GM21619 (cell line): ENCODE measurements at regions not wholly inside any gene's neighbourhood (a gene's known extent, or its start where the extent isn't known, plus 50 kb on each side); places are given as distances from the start of the nearest gene placed in this dataset.

Experiments
- ATAC-seq: cut with Tn5 transposase; IDR thresholded peaks from one replicate; pipeline ENCODE4 v1.9.1; 2021; ENCODE audit not compliant: unreplicated experiment

DNA sequence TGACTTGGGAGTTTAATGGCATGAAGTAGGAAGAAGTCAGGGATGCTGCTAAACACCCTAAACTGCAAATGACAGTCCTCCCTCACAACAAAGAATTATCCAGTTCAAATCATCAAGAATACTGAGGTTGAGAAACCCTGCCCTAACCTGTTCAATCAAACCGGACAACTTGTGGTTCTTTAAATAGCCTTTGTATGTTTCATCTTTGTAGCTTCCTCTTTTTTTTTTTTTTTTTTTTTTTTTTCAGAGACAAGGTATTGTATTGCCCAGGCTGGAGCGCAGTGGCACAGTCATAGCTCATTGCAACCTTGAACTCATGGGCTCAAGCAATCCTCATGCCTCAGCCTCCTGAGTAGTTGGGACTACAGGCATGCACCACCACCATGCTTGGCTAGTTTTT, 52.5 kb upstream of the TTC29 start:
- ATAC-seq: no peak

DNA sequence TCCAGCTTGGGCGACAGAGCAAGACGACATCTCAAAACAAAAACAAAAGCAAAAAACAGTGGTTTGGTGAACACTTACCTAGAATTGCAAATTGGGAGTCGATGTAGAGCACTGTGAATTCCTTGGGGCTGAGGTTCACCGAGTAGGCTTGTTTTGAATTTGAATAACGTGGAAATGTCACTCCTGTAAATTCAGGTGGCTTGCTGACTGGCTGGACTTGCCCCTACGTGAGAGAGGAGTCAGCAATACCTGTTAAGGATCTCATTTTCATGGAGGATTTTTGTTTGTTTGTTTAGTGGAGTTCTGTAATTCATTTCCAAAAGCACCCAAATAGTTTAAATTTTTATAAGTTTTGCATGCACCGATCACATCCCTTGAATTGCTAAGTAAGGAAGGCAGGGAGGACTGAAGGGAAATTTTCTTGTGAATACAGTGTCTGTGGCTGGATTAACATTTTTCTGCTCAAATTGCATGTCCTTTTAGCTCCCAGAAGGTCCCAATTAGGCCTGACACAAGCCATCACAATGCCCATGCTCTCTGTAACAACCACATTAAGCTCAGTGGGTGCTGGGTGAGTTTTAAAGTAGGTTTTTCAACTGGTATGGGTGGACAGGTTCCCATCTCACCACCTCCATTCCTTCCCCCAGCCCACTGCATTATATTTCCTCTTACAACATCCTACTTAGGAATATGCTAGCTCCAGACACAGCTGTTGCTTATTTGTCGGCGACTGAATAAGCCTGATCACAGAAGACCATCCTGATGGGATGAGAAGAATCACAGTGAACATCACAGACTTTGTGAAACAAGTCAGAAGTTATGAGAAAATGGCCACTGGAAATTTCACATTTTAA, 58.5 kb upstream of the TTC29 start:
- no peak for ATAC-seq

DNA sequence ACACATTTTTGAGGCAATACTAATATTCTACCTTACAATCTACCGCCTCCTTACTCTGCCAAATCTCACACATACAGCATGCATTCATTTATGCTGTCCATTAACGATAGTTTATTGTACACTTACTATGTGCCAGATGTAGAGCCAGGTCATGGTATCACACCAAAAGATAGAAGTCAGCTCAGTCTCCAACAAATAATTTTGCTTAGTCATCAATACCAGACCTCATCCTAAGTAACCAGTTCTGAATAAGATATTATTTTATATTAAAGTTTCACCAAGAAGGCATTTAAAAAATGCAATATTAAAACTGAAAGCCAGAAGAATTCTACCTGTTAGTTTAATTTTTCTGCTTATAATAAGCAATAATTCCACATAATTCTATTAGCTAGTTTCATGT, 60.6 kb upstream of the TTC29 start:
- no peak for ATAC-seq

DNA sequence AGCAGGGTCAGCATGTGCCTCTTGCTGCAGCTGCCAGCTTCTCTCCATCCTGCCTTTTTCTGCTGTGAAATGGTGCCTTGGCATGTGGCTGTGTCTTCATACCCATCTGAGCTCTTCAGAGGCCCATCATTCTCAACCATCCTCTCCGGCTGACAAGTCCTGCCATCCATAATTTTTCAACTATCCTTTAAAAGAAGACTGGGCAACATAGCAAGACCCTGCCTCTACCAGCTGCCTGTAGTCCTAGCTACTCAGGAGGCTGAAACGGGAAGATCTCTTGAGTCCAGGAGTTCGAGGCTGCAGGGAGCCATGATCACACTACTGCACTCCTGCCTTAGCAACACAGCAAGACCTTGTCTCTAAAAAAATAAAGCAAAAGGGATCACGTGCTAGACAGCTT, 64.2 kb upstream of the TTC29 start:
- no peak for ATAC-seq

DNA sequence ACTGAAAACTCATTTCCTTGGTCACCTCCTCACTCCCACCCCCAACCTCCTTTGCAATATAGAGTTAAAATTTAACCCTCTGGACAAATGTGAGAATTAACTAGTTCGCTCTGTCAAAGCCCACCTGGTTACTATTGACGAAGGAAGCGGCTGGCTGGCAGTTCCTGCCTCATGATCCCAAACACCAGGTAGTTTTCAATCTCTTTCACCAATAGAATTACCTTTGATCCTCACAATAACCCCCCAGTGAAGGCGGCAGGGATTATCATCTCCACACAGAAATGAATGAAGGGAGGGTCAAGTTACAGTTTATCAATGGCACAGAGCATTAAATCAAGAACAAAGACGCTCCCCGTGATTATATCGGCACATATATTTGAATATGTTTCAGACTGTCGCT, 65.7 kb upstream of the TTC29 start:
- no peak for ATAC-seq

DNA sequence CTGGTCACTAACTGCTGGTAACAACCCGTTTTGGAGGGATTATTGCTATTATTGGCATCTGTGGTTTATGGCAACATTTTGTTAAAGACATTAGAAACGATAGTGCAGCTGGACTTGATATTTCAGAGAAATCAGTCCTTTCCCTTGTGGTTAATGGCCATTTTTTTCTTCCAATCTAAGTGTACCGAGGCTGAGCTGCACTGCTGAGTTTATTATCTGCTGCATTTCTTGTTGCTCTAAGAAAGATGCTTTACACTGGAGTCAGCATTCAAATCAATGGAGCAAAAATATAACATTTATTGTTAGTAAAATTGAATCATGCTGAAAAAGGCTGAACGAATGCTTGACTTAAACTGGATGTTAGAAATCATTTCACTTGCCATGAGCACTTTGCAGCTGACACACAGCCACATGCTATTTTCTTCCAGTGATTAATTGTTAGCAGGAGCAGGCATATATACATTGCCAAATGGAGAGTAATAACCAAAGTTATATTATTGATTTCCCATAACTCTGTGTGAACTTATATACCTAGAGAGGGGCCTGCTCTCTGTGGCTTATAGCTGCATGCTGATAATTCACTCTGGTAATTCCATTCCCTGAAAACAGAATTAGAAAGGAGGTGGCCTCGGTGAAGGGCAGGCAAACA, 66.5 kb upstream of the TTC29 start:
- no peak for ATAC-seq

DNA sequence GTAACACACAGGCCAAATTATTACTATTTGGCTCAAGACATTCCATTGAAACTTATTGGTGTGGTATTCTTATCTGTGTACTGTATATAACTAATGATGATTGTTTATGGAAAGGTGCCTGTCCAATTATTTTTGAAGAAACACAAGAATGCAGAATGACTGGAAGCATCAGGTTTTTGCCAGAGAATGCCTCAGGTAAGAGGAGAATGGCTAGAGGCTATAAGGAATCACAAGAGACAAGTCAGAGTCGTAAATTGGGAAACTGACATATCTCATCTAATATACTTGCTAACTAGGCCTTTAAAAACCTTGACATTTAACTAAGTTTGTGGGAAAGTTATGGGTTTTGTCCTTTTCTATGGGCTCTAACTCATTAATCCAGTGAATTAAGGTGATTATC, 69.3 kb upstream of the TTC29 start:
- ATAC-seq: no peak

DNA sequence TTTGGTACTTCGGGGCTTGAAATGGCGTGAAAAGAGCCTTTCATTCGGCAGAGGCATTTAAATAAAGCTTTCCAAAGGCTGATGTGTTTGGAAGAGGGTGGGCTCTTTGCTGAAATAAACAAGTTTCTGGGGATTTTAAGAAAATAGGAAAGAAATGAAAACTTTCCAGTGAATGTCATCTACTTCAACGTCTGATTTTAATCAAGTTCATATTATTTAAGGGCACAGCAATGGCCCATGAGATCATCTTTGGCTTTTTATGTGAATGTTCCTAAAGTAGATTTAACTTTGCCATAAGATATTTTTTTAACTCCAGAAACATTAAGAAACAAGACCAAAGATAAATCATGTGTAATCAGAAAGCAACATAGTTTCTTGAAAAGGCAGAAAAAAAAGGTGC, 69.8 kb upstream of the TTC29 start:
- no peak for ATAC-seq

DNA sequence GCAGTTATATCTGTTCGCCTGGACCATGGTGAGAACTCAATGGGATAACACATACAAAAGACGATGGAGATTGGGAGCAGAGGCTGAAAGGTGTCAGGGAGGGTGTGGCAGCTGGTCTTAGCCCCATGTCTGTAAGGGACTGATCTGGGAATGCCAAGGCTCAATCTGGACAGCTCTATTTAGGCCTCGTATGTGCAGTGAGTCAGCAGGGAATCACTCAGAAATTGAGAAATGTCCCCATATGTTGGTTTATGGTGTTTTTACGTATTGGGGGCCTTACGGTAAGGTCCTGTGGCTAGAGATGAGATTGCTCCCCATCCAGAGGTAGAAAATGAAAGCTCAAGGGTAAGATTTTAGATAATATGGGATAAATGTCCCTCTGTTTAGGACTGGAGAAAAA, 71.4 kb upstream of the TTC29 start:
- no peak for ATAC-seq

DNA sequence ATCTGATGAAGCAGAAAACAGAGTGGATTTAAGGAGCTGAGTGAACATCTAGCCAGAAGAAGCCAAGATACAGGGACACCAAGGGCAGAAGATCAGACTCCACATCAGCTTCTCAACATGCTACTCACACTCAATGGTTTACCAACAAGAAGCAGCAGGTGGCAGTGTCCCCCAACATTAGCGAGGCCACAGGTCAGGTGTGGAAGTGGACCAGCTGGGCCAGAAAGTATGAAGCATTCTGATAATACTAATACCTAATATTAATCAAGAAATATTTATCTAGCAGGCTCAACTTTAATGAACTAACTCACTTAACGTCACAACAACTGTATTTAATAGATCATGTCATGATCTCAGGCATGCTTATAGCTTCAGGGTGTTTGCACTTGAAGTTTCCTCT, 73.4 kb upstream of the TTC29 start:
- ATAC-seq: peak; percentile 72

DNA sequence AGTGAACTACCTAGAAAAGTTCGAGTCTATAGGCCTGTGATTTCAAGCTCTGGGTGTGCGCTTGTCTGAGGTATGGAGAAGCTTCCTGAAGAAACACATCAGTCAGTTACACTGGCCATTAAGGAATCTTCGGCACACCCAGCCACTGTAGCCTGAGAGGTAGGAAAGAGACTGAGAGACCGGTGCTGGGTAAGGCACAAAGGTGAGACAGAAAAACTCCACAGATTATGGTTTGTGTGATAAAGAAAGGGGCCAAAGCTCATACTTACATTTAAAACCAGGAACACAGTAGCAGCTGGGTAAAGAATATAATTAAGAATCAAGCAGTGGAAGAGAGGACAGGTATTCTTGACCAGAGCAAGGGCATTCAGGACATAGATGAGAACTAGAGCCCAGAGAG, 74.8 kb upstream of the TTC29 start:
- no peak for ATAC-seq

DNA sequence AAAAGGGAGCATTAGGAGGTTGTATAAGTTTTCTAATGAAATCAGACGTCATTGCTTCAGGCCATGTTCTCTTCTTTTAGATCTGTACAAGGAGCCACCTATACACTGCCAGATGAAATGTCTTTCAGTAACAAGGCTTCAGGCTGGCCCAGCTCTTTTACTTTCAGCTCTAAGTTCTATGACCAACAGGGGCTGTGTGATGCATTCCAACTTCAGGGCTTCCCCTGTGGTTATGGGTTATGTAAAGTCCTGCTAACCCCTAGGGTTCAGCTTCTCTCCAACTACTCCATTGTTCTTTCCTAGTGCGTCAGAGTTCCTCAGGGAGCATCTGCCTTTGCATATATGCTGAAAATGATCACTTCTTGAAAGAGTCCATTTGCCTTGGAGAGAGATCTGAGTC, 79.4 kb upstream of the TTC29 start:
- ATAC-seq: no peak

DNA sequence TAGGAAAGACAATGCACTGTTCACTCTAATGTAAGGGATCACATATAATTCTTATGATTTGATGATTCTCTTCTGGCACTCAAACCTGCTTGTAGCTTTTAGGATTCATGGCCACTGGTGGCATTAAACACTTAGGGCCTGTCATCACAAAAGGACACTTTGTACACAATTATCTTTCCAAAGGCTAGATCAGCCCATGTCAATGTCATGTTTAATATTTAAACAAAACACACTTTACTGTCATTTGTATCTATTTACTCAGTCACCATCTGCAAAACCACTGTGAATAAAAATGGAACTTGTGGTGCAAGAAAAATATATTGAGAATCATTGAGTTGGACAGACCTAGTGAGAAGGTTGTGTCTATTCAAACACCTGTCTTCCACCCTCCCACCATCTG, 83.6 kb upstream of the TTC29 start:
- ATAC-seq: no peak

DNA sequence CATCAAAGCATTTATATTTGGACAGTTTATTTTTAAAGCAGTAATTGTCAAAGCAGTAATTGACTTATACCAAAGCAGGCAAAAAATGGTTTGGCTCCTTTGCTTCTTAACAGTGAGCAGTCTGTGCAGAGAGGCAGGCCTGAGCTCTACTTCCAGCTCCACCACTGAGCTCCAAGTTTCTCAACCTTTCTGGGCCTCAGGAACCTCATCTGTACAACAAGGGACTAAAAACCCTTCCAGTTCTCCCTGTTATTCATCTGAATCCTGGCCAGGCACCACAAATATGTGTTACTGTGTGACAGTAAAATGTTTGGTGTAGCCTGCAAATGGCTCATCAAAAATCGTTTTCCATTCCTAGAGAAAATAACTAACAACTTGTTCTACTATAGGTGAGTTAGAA, 88.7 kb upstream of the TTC29 start:
- ATAC-seq: no peak

DNA sequence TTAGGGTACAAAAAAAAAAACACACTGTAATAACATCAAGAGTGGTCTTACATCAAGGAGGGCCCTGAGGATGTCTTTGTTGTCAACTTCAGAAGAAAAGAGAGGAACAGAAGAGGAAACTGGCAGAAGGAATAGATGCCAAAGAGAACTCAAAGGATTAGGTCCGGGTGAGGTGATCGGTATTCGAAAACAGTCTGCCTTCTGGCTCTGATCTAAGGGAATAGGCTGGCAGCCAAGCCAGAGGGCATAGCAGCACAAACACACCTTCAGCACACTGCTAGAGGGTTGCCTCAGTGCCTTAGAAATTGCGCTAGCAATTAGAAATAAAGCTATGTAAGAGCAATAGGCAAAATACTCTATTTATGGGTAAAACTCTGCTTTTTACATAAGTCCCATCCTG, 91.4 kb upstream of the TTC29 start:
- ATAC-seq: no peak

DNA sequence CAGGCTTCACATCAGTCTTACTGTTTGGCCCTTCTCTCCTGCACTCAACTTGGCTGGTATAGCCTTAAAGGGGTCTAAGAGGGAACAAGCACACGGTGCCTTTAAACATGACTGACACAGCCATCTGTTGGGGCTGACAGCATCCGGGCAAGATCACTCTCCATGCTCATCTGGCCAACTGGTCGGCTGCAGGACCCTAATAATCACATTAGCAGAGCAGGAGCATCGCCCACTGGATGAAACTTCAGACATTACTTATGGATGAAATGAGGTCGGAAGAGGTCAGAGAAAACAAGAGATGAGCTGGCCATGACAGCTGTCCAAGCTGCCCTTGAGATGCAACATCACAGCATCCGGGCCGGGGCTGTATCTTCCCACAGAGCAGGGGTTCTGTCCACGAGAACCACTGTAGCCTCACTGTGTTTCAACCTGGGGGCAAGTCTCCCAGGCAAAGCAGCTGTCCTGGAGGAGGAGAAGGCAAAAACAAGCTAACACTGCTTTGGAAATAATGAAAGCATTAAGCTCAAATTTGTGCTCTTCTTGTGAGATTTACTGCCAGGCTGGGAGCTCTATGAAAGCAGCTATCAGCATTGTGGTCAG, 94.4 kb upstream of the TTC29 start:
- no peak for ATAC-seq

DNA sequence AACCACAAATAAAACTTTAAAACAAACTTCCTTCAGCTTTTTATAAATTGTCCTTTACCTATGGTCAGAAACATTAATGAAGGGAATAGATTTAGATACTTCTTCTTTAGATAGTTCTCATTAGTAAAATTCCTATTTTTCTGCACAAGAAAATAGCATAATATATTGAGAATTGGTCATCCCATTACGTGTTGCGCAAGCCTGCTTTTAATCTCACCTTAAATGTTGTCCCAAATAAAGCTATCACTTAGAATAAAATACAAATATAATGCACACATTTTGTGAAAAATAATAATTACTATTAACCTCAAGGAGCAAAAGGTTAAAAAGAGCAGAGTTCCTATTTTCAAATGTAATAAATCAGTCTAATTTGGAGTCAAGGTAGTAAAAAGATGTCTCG, 95.2 kb upstream of the TTC29 start:
- no peak for ATAC-seq

DNA sequence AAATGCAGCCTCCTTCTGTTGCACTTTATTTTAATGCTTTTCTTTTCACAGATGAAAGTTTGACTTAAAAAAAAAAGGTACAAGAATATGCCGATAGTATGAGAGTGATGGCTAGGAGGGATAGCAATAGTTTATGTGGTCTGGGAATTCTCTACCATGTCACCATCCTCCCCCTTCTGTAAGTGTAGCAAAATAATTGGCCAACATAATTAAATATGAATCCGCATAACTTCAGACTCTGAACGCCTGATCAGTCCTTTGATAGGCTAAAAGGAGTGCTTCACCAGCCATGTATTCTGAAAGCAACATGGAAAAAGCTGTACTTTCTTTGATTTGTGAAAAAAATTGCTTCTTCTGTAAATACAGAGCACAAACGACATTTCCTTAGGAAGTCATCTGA, 95.7 kb upstream of the TTC29 start:
- ATAC-seq: no peak

DNA sequence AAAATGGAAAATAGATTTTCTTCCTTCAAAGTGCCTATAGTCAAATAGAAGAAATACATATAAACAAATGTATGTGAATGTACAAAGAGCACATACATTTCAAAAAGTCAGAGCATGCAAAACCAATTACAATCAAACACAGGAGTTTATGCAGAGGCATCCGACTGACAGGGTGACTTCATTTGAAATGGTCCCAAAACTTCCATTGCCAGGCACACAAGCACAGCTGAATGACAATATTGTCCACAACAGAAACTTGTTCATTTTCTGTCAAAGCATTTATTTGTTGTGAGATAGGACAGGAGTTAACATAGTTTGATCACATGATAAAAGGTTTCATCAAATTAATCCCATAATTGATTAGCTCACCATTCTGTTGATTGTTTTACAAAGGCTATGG, 96.4 kb upstream of the TTC29 start:
- ATAC-seq: no peak

DNA sequence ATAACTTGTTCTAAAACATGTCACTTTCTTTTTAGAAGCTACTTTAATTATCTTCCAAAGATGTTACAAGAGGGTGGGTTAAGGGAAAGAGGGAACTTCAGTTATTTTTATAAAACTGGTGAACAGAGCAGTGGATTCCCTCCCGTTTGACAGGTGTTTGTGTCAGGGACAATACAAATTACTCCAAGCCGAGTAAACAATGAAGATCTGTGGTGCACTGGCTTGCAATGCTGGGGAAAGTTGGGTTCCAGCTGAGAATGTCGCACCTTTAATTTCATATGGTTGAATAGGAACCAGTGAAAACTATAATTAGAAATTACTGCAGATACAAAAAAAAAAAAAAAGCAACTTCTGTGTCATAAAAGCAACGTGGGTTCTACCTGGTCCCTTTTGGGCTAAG, 98.6 kb upstream of the TTC29 start:
- no peak for ATAC-seq

DNA sequence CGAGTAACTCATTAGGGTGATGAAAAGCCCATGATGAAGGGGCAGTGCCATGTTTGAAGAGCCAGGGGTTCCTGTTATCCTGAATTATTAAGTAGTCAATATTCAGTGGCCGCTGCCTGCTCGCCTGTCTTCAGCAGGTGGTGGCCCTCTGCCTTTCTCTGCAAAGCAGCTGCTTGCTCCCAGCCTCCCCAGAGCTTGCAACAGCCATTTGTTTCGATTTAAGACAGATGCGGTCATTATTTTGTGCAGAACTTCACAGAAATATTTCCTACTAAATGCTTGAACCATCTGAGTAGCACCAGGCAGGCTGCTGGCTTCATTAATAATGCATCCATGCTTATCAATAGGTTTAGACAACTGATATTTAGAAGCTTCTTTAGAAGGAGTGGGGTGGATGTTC, 104.3 kb upstream of the TTC29 start:
- no peak for ATAC-seq

DNA sequence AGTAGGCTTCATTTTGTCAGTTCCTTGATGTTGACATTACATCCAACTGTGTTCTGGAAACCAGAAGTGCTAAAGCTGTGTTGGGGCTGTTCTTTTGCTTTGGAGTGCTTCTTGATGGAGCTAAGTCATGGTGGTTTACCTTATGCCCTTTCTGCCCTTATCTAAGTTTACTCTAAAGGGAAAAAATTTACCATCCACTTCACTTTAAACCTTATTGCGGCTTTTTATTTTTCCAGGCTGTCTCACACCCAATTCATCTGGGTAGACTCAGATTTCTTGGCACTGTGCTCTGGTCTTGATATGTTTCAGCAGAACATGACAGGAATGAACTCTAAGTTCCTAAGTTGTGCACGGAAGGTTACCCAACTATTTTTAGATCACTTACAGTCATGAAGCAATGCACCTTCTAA, 104.7 kb upstream of the TTC29 start:
- ATAC-seq: no peak
